Kidney (tissue), 13 donors: ENCODE measurements at regions not wholly inside any gene's neighbourhood (a gene's known extent, or its start where the extent isn't known, plus 50 kb on each side); places are given as distances from the start of the nearest gene placed in this dataset.

ENCODE experiments used
- DNase-seq, 5 donors: peaks; one replicate each; pipeline ENCODE4 v3.0.0-alpha.2; 2013 to 2020
- FAIRE-seq: peaks from 2 replicates; lab custom pipeline; 2012; peaks lifted over from hg19 to GRCh38; lab: Jason Lieb, UNC
- H3K27ac ChIP-seq, 2 donors: one replicate each; pipeline ENCODE4 v1.7.0; 2013; ENCODE audit warnings: low read depth in 2 of 2, low read length in 2 of 2, inconsistent platforms in 1 of 2
- H3K27me3 ChIP-seq: one replicate; pipeline ENCODE4 v1.7.1; 2013; ENCODE audit warnings: low read length, inconsistent platforms; ENCODE audit not compliant: control insufficient read depth, insufficient read depth
- H3K36me3 ChIP-seq, 3 donors: one replicate each; pipeline versions ENCODE4 v1.7.0 to v1.7.1; 2013; ENCODE audit warnings: low read length in 3 of 3, control low read depth in 1 of 3, inconsistent platforms in 1 of 3; ENCODE audit not compliant: insufficient read depth in 3 of 3, control insufficient read depth in 2 of 3
- H3K4me1 ChIP-seq, 3 donors: one replicate each; pipeline versions ENCODE4 v1.7.0 to v1.7.1; 2013; ENCODE audit warnings: low read length in 3 of 3, inconsistent platforms in 1 of 3, low read depth in 1 of 3; ENCODE audit not compliant: control insufficient read depth in 2 of 3, insufficient read depth in 2 of 3
- H3K4me3 ChIP-seq, 3 donors: one replicate each; pipeline versions ENCODE4 v1.7.0 to v1.8.1; 2013; ENCODE audit warnings: low read length in 3 of 3, control low read depth in 1 of 3, inconsistent platforms in 1 of 3
- H3K9ac ChIP-seq, 3 donors: one replicate each; pipeline versions ENCODE4 v1.7.0 to v1.7.1; 2013; ENCODE audit warnings: low read length in 3 of 3, control low read depth in 1 of 3, inconsistent platforms in 1 of 3
- H3K9me3 ChIP-seq, 3 donors: one replicate each; pipeline versions ENCODE4 v1.7.0 to v1.7.1; 2013; ENCODE audit warnings: low read length in 3 of 3, control low read depth in 1 of 3, inconsistent platforms in 1 of 3; ENCODE audit not compliant: control insufficient read depth in 2 of 3, insufficient read depth in 1 of 3
- CTCF ChIP-seq: IDR thresholded peaks from 3 replicates; pipeline ENCODE4 v1.5.1; 2012; ENCODE audit warnings: mild to moderate bottlenecking, moderate library complexity, borderline replicate concordance; ENCODE audit not compliant: insufficient read depth; ENCODE audit errors: extremely low read depth
- intact Hi-C: fragments of 100-400 bp; cut with DNase I; formaldehyde crosslinking; loops from one replicate; pipeline ENCODE4 v1.11.1; 2022
- donor health status: control.
- donor health status: control.
- donor health status: control.
- donor health status: control.
- donor health status: control.
- donor health status: DM: yes; HTN: yes; CAD: no.
- donor health status: Normal renal cell carcinoma (clear cell type).

- no peak overlapping the region for H3K4me3 ChIP-seq
These were observed 714.4 kb upstream of the MARCKS start for GRCh38 chr6:113142671-113143174.

GRCh38 chr6:113143206-113143605 lies 713.9 kb upstream of the MARCKS start:
- intact Hi-C loops = no loop called here

More at GRCh38 chr6:113142671-113143174, 714.4 kb upstream of the MARCKS start:
- Histone ChIP-seq H3K27ac (no peak overlapping the region), H3K27me3 (no peaks in the 10 kb centered on the region), H3K36me3 (no peaks in the 10 kb centered on the region), H3K9me3 (no peaks in the 10 kb centered on the region), H3K9ac (no peak overlapping the region), H3K4me1 (no peaks in the 10 kb centered on the region)
- intact Hi-C loops = no loop called here
- DNase-seq (no peak), FAIRE-seq (no peak)
- TF ChIP-seq CTCF = no peak

GRCh38 chr6:113144117-113144516 lies 713.0 kb upstream of the MARCKS start:
- no peak for DNase-seq
- no peak for TF ChIP-seq CTCF
- Histone ChIP-seq H3K9me3 (no peaks in the 10 kb centered on the region), H3K4me1 (no peaks in the 10 kb centered on the region), H3K4me3 (no peak overlapping the region), H3K27ac (no peak overlapping the region), H3K27me3 (no peaks in the 10 kb centered on the region), H3K9ac (no peak overlapping the region), H3K36me3 (no peaks in the 10 kb centered on the region)
- intact Hi-C loops = no loop called here
- no peak for FAIRE-seq

More at GRCh38 chr6:113143206-113143605, 713.9 kb upstream of the MARCKS start:
- H3K4me1 ChIP-seq = no peaks in the 10 kb centered on the region
- DNase-seq (no peak), FAIRE-seq (no peak)
- no peaks in the 10 kb centered on the region for H3K27me3 ChIP-seq
- no peak overlapping the region for H3K27ac ChIP-seq
- H3K36me3 ChIP-seq = no peaks in the 10 kb centered on the region
- no peak for TF ChIP-seq CTCF
- H3K9ac ChIP-seq = no peak overlapping the region
- no peak overlapping the region for H3K4me3 ChIP-seq
- H3K9me3 ChIP-seq = no peaks in the 10 kb centered on the region

- Histone ChIP-seq H3K4me3 (no peak overlapping the region), H3K27me3 (no peaks in the 10 kb centered on the region), H3K9ac (no peak overlapping the region), H3K36me3 (no peaks in the 10 kb centered on the region), H3K4me1 (no peaks in the 10 kb centered on the region), H3K9me3 (no peaks in the 10 kb centered on the region), H3K27ac (no peak overlapping the region)
- intact Hi-C loops = no loop called here
- no peak for TF ChIP-seq CTCF
- FAIRE-seq (no peak), DNase-seq (peak in 2 of 5 donors; percentile 14 to 26)
These were observed 710.3 kb upstream of the MARCKS start for GRCh38 chr6:113146878-113147277.
